ENCODE measurements at regions not wholly inside any gene's neighbourhood (a gene's known extent, or its start where the extent isn't known, plus 50 kb on each side); places are given as distances from the start of the nearest gene placed in this dataset.

GRCh38 chr16:85514598-85515318, 98.4 kb upstream of the GSE1 start (continued):
- peak; percentile 77 for TF ChIP-seq XRCC5 (optimal IDR thresholded peaks at IDR 0.05; ENCODE audit: low read length)
- TF ChIP-seq NR0B2 (CRISPR knock-in tag; IDR thresholded peaks at IDR 0.05) = peak; percentile 94; the same call in 1 of the 2 replicates
- TF ChIP-seq THAP11 (CRISPR knock-in tag; IDR thresholded peaks at IDR 0.05) = peak; percentile 82
- TF ChIP-seq MNT (IDR thresholded peaks at IDR 0.05) = peak; percentile 99
- TF ChIP-seq ZNF674 (CRISPR knock-in tag; IDR thresholded peaks at IDR 0.05; ENCODE audit: low read depth) = no peak
- TF ChIP-seq GTF2F1 (IDR thresholded peaks at IDR 0.05; ENCODE audit: low read length) = no peak
- no peak for TF ChIP-seq FIP1L1 (IDR thresholded peaks at IDR 0.05; ENCODE audit: borderline replicate concordance, insufficient read depth, low read depth, low read length)
- peak; percentile 99 for TF ChIP-seq HIC2 (CRISPR knock-in tag; IDR thresholded peaks at IDR 0.05; ENCODE audit: low read depth)
- peak; percentile 99 for TF ChIP-seq HDAC2 (CRISPR knock-in tag; IDR thresholded peaks at IDR 0.05)
- no peak for TF ChIP-seq ZNF513 (CRISPR knock-in tag; conservative IDR thresholded peaks at IDR 0.05)
- TF ChIP-seq ZNF580 (CRISPR knock-in tag; IDR thresholded peaks at IDR 0.05; ENCODE audit: borderline replicate concordance, low read depth) = peak; percentile 97; the same call in 1 of the 2 replicates
- peak; percentile 89; the same call in 1 of the 2 replicates for TF ChIP-seq YEATS2 (CRISPR knock-in tag; IDR thresholded peaks at IDR 0.05; ENCODE audit: borderline replicate concordance)
- TF ChIP-seq ADNP (CRISPR knock-in tag; IDR thresholded peaks at IDR 0.05) = 0 out of 2 replicates have a peak, but pooled peaks have one; percentile 19
- TF ChIP-seq ZNF678 (CRISPR knock-in tag; IDR thresholded peaks at IDR 0.05) = no peak
- TF ChIP-seq ZNF839 (CRISPR knock-in tag; IDR thresholded peaks at IDR 0.05; ENCODE audit: borderline replicate concordance) = no peak; the same call in 1 of the 2 replicates
- no peak for TF ChIP-seq CENPX (CRISPR knock-in tag; IDR thresholded peaks at IDR 0.05)
- TF ChIP-seq TRIM22 (IDR thresholded peaks at IDR 0.05) = no peak
- TF ChIP-seq PHF20 (CRISPR knock-in tag; IDR thresholded peaks at IDR 0.05) = 0 out of 2 replicates have a peak, but pooled peaks have one; percentile 9
- no peak for TF ChIP-seq NFRKB (IDR thresholded peaks at IDR 0.05)
- no peak; the same call in 1 of the 2 replicates for TF ChIP-seq THAP8 (CRISPR knock-in tag; IDR thresholded peaks at IDR 0.05; ENCODE audit: borderline replicate concordance)
- peak; percentile 89 for TF ChIP-seq TBX3 (IDR thresholded peaks at IDR 0.05; ENCODE audit: borderline replicate concordance)
- peak; percentile 98 for TF ChIP-seq SALL1 (CRISPR knock-in tag; IDR thresholded peaks at IDR 0.05)
- peak; percentile 81 for TF ChIP-seq BORCS8-MEF2B (CRISPR knock-in tag; IDR thresholded peaks at IDR 0.05)
